ENCODE measurements at regions not wholly inside any gene's neighbourhood (a gene's known extent, or its start where the extent isn't known, plus 50 kb on each side); places are given as distances from the start of the nearest gene placed in this dataset.
A peak's percentile ranks its signal among the peaks of the same experiment; 100 is the strongest.

- DNase-seq, result no peak
Measured at GRCh38 chr11:8800520-8801110, 110.4 kb upstream of the AKIP1 start.

DNA sequence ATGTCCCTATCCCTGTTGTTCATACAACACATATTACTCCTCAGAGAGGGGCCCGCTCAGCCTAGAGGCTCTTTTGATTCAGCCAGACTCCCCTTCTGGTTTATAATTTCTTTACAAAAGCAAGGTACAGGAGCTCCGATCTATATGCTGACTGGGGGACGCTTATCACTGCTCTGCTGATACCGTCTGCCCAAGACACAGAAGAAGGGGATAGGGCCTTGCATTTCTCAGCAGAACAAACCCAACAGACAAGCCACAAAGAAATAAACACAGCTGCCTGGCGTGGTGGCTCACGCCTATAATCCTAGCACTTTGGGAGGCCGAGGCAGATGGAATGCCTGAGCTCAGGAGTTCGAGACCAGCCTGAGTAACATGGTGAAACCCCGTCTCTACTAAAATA is 109.9 kb upstream of the AKIP1 start:
- no peak for DNase-seq

DNA sequence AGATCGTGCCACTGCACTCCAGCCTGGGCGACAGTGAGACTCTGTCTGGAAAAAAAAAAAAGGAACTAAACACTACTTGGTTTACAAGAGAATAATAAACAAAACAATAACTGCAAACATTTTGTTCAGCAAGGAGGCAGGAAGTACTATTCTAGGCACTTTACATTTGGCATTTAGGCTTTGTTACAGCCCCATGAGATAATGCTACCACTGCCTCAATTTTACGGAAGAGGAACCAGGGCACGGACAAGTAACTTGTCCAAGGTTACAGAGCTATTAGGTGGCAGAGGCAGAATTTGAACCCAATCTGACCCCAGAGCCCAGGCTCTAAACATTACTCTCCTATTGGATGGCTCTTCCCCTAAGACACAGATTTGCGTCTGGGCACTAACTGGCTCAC is 108.7 kb upstream of the AKIP1 start:
- DNase-seq, result no peak

DNA sequence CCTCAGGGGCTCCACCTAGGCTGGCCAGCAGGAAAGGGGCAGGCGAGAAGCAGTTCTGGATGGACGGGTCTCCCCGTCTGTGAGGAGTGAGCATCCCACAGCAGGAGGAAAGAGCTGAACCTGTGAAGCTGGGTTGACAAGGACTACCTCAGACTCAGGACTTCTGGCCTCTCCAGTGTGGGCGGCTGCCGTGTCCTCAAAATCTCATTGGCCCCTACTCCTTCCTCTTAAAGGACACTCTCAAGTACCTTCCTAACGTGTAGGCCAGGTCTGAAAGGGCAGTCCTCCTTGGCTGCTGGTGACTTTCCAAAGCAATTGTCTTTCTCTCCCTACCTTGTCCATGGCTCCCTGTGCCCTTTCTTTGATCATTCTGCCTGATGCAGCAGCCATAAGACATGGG is 107.0 kb upstream of the AKIP1 start:
- DNase-seq, result no peak

DNA sequence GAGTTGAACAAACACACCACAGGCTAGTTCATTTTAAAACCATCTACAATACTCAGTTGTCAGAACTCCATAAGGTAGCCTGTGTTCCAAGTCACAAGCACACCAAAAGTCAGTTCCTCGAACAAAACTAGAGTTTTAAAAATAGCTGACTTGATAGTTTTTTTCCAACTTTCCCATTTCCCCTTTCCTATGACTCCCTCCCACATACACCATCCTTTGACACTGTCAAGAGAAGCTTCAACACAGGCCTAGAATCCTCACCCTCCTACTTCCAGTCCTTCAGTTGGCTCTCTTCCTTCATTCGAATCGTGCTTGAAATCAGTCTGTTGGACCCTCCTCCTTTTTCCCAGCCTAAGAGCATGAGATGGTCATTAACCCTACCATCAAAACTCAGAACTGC is 105.7 kb upstream of the AKIP1 start:
- DNase-seq, result no peak

GRCh38 chr11:8806974-8807373 is 104.0 kb upstream of the AKIP1 start:
- DNase-seq, result no peak

DNA sequence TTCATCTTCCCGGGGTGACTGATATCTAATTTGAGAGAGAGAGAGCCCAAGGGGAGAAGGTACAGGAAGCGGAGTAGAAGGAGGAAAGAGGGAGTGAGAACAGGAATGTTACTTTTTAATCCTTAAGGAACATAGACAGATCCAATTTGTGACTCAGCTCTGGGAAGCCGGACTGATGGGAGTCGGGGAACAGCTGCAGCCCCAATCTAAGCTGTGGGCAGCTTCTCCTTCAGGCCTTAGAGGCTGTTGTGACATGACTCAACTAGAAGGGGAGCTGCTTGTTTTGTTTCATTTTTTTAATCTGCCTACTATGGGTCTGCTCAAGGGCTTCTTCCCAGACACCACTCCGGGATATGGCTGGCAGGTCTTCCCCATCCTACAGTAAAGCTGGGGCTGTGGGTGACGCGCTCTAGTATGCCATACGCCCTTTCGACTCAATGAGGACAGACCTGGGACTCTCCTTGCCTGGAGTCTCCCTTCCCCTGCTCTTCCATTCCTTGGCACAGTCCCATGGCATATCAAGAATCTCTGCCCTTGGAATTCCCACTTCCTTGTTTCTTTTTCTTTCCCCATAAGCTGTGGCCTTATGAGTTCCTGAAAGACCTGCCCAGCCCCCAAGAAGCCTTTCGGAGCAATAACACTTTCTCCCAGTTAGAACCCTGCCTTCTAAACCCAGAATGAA is 103.3 kb upstream of the AKIP1 start:
- no peak for DNase-seq

GRCh38 chr11:8808226-8808585 is 102.8 kb upstream of the AKIP1 start:
- no peak for DNase-seq

DNA sequence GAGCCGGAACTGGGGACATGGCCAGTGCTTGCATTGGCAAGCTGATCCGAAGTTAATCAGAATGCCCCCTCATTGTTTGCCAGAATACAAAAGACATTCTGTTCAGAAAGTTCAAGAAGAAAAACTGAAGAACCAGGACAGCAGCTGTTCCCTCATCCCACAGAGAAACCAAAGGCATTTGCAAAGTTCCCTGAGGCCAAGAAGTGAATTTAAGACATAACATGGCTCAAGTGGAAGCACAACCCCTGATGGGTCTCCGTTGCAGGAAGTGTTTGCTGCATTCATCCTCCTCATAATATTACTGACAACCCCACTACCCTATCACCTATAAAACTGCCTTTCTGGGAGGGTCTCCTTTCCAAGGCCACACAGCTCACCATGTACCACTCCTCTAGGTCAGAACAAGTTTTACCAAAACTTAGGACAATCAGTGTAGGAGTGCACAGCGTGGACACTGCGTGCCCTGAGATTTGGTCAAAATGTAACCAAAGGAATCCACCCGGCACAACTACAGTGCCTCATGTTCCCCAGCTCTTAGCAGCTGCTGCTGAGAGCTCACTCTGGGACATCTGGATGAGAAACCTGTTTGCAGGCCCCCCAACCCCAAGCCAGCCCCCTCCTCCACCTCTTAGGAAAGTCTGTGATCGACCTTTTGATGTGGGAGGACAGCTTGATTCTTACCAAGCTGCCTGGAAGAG is 101.6 kb upstream of the AKIP1 start:
- DNase-seq, result no peak

- DNase-seq, result peak; percentile 48
Measured at GRCh38 chr11:8809939-8810539, 101.0 kb upstream of the AKIP1 start.

DNA sequence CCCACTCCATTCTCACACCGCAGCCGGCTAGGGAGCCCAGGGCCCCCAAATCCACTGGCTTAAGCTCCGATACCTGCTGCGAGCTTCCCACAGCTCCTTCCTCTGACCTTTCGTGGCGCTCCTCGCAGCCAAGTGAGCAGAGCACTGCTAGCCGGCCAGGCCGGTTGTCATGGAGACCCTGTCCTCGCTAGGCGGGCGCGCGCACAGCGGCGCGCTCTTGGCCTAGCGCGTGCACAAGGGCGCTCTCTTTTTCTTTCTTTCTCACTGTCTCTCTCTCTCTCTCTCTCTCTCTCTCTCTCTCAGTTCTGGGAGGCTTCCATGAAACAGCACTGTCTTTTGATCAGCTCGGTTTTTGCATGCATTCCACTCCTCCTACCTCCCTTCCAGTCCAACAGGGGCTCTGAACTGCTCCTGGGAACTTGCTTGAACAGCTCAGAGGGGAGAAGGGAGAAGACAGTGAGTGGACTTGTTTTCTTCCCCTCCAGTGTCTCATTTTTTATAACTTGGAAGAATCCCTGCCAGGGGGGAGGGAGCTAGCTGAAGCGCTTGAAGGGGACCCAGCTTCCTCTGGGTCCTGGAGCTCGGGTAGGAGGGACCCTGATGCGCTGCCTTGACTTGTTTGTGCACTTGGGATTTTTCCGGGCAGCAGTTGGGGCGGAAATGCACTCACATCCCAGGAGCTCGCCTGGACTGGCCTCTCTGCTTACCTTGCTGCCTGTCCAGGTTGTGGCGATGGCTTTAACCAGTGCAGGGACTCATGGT is 100.3 kb upstream of the AKIP1 start:
- DNase-seq, result peak; percentile 67

GRCh38 chr11:8811571-8811970 is 99.4 kb upstream of the AKIP1 start:
- no peak for DNase-seq

DNA sequence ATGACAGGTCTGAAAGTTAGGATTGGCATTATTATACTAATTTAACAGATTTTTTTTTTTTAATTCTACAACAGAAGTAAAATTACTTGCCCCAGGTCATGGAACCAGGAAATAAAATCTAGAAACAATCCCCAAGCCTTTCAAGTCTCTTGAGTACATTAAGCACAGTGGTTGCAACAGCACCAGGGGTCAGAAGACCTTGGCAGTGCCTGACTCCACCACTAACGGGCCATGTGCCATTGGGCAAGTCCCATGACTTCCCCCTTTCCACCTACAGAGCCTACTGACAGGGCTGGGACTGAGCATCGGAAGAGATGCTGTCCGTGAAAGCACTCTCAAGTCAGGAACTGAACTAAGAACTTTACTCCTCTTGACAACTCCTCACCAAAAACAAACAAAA is 98.6 kb upstream of the AKIP1 start:
- no peak for DNase-seq

GRCh38 chr11:8813658-8814057 is 97.3 kb upstream of the AKIP1 start:
- DNase-seq, result peak; percentile 39

GRCh38 chr11:8814209-8814922 is 96.6 kb upstream of the AKIP1 start:
- peak; percentile 79 for DNase-seq

DNA sequence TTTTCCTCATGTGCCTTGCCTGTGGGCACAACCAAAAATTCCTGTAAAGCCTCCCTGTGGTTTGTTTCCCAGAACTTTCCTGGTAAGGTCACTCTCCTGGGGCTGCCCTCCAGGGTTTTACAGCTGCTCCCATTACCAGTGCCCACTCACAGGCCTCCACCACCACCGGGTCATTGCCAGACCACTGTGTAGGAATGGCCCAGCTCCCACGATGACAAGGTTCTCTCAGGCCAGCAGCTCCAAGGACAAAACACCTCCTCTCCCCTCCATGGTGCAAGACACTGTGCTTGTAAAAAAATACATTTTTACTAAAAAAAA is 96.1 kb upstream of the AKIP1 start:
- no peak for DNase-seq

GRCh38 chr11:8818421-8818820 is 92.6 kb upstream of the AKIP1 start:
- no peak for DNase-seq

GRCh38 chr11:8820401-8820800 is 90.6 kb upstream of the AKIP1 start:
- no peak for DNase-seq

- no peak for DNase-seq
Measured at GRCh38 chr11:8822469-8822868, 88.5 kb upstream of the AKIP1 start.

GRCh38 chr11:8823174-8823742 is 87.7 kb upstream of the AKIP1 start:
- no peak for DNase-seq

DNA sequence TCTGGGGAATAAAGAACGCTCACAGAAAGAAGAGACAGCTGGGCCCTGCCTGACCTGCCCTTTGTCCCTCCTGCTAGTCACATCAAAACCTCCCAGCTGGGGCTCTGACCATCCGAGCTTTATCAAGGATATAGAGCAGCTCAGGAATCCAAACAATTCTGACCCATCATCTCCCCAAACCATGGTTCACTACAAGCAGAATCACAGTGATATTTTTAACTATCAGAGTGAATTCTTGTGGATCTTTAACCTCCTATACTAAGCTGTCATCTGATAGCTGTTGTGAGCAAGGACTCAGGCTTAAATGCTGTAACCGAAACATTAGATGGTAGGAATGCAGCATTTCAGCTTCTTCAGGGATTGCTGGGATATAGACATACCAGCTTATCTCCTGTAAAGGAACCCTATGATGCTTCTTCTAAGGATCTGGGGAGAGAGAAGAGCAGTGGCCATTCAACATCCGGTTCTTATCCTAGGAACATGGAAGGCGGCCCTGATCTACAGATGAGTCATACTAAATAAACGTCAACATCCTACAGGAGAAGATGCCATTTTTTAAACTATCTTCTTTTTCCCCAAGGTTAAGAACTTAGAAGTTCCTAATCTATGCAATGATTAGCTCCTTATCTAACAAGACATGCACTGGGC is 84.7 kb upstream of the AKIP1 start:
- no peak for DNase-seq
